GM12878 (cell line): ENCODE measurements at regions not wholly inside any gene's neighbourhood (a gene's known extent, or its start where the extent isn't known, plus 50 kb on each side); places are given as distances from the start of the nearest gene placed in this dataset.

ENCODE experiments used
- ATAC-seq: fragments of 200-7000 bp; cut with Tn5 transposase; 3 replicates; pipeline ENCODE4 v1.9.1; 2020; ENCODE audit warnings: mild to moderate bottlenecking, moderate library complexity
- BruUV-seq: library from RNA; stranded (reverse); fragments of 400-500 nt; replicated peaks from 2 replicates; lab custom pipeline; 2021; lab: Mats Ljungman, UMichigan
- CTCF ChIA-PET: fragments of 300-600 bp; sonication (Branson Sonifier 250); formaldehyde crosslinking; extraction: SDS; loops from one replicate; lab custom pipeline; 2021; ENCODE audit warnings: inconsistent platforms; lab: Yijun Ruan, JAX
- POLR2A ChIA-PET: fragments of 350-600 bp; formaldehyde crosslinking; extraction: SDS; loops from one replicate; lab custom pipeline; 2021; ENCODE audit warnings: inconsistent platforms; lab: Charles Lee
- RAD21 ChIA-PET: fragments of 300-600 bp; sonication (Branson Sonifier 250); formaldehyde crosslinking; loops from one replicate; lab custom pipeline; 2023; ENCODE audit warnings: antibody characterized with exemption; ENCODE audit not compliant: unreplicated experiment; lab: Charles Lee
- SMC1A ChIA-PET: fragments of 300-600 bp; sonication (Branson Sonifier 250); formaldehyde crosslinking; loops from one replicate; lab custom pipeline; 2023; ENCODE audit not compliant: unreplicated experiment, uncharacterized antibody; lab: Charles Lee
- DNase-seq: peaks from one replicate; pipeline ENCODE4 v3.0.0-alpha.2; 2011; ENCODE audit warnings: low read depth, low spot score
- FAIRE-seq: peaks from 3 replicates; lab custom pipeline; 2011; peaks lifted over from hg19 to GRCh38; lab: Jason Lieb, UNC
- H2AFZ ChIP-seq: 2 replicates; pipeline ENCODE4 v1.6.0; 2011; ENCODE audit warnings: low read depth, low read length, control low read depth; ENCODE audit not compliant: control insufficient read depth
- H3K27ac ChIP-seq: 2 replicates; pipeline ENCODE4 v1.5.1; 2011; ENCODE audit warnings: control low read depth; ENCODE audit not compliant: control insufficient read depth, insufficient read depth
- H3K27me3 ChIP-seq, 2 experiments: replicated peaks in 1 of 2; 2 replicates each; pipeline versions ENCODE4 v1.6.0 to v1.6.1; 2011; ENCODE audit warnings: low read length in 1 of 2; ENCODE audit not compliant: control insufficient read depth in 2 of 2, insufficient read depth in 2 of 2
- H3K36me3 ChIP-seq, 2 experiments: 2 replicates each; pipeline ENCODE4 v1.5.1; 2011; ENCODE audit warnings: low read length in 1 of 2; ENCODE audit not compliant: control insufficient read depth in 2 of 2, insufficient read depth in 2 of 2
- H3K4me1 ChIP-seq: 2 replicates; pipeline ENCODE4 v1.6.1; 2011; ENCODE audit warnings: mild to moderate bottlenecking, low read length, moderate library complexity, mixed read lengths; ENCODE audit not compliant: control insufficient read depth, insufficient read depth
- H3K4me2 ChIP-seq: 2 replicates; pipeline ENCODE4 v1.6.0; 2011; ENCODE audit warnings: control low read depth; ENCODE audit not compliant: control insufficient read depth, insufficient read depth
- H3K4me3 ChIP-seq: fragments of 200-600 bp; sonication (generic); 2 replicates; pipeline ENCODE4 v1.5.1; 2016
- H3K79me2 ChIP-seq: 2 replicates; pipeline ENCODE4 v1.6.0; 2011; ENCODE audit warnings: low read length; ENCODE audit not compliant: control insufficient read depth, insufficient read depth
- H3K9ac ChIP-seq: 2 replicates; pipeline ENCODE4 v1.8.0; 2011; ENCODE audit warnings: low read length, control low read depth, mixed read lengths; ENCODE audit not compliant: control insufficient read depth, insufficient read depth
- H3K9me3 ChIP-seq: replicated peaks from 3 replicates; pipeline ENCODE4 v1.5.1; 2011; ENCODE audit warnings: mild to moderate bottlenecking, low read length; ENCODE audit not compliant: control insufficient read depth, insufficient read depth
- H4K20me1 ChIP-seq: 2 replicates; pipeline ENCODE4 v1.6.0; 2011; ENCODE audit not compliant: control insufficient read depth, insufficient read depth
- CHD1 ChIP-seq: IDR thresholded peaks from 2 replicates; pipeline ENCODE4 v1.6.1; 2012; ENCODE audit warnings: low read depth, low read length, improper control_type of control experiment
- CREM ChIP-seq: IDR thresholded peaks from 2 replicates; pipeline ENCODE4 v1.6.1; 2014; ENCODE audit warnings: antibody characterized with exemption, low read depth
- E4F1 ChIP-seq: fragments of 450-650 bp; IDR thresholded peaks from 2 replicates; pipeline ENCODE4 v1.6.1; 2018; ENCODE audit warnings: borderline replicate concordance, mild to moderate bottlenecking; ENCODE audit not compliant: partially characterized antibody
- IRF3 ChIP-seq: fragments of 450-650 bp; IDR thresholded peaks from 2 replicates; pipeline ENCODE4 v1.6.1; 2014; ENCODE audit warnings: mild to moderate bottlenecking
- NFXL1 ChIP-seq: fragments of 450-650 bp; IDR thresholded peaks from 2 replicates; pipeline ENCODE4 v1.6.1; 2017; ENCODE audit warnings: antibody characterized with exemption, mild to moderate bottlenecking, borderline replicate concordance
- PML ChIP-seq: IDR thresholded peaks from 2 replicates; pipeline ENCODE4 v1.6.1; 2012; ENCODE audit warnings: low read length, inconsistent platforms
- TCF12 ChIP-seq: IDR thresholded peaks from 2 replicates; pipeline ENCODE4 v1.6.1; 2011; ENCODE audit warnings: low read depth, mild to moderate bottlenecking, low read length
- ZNF274 ChIP-seq: IDR thresholded peaks from one replicate; pipeline ENCODE4 v1.8.0; 2011; ENCODE audit not compliant: insufficient read length, insufficient read depth
- WGBS: methylation state at CpG from one replicate; pipeline ENCODE4 v1.1.6; 2016; ENCODE audit warnings: low lambda C conversion rate; ENCODE audit not compliant: insufficient replicate concordance, insufficient coverage; ENCODE audit errors: missing lambda C conversion rate; 5-methylcytosine and 5-hydroxymethylcytosine counted together
- in situ Hi-C: fragments of 300-500 bp; cut with MboI; formaldehyde crosslinking; loops from 9 replicates; pipeline ENCODE4 v1.14.3; 2018; ENCODE audit warnings: mixed read lengths
- intact Hi-C: fragments of 100-400 bp; cut with micrococcal nuclease; formaldehyde crosslinking; loops from one replicate; pipeline ENCODE4 v1.14.2; 2022; ENCODE audit not compliant: unreplicated experiment

GRCh38 chr1:14442669-14443068, 155.8 kb upstream of the KAZN start:
- intact Hi-C loops (no loop called here), in situ Hi-C loops (no loop called here)
- ChIA-PET POLR2A (no interaction called here), SMC1A (no interaction called here), CTCF (no interaction called here), RAD21 (no interaction called here)
- ATAC-seq (no peak), DNase-seq (no peak), FAIRE-seq (no peak)
- 36% methylated on average over 4 of the region's 4 CpGs for WGBS
- BruUV-seq: no TSS peak
- Histone ChIP-seq H3K27ac (no peak overlapping the region), H3K4me3 (no peak overlapping the region), H2AFZ (no peak overlapping the region), H3K9me3 (no peaks in the 10 kb centered on the region; the same call in 2 of the 3 replicates), H3K9ac (no peak overlapping the region), H3K36me3 (no peaks in the 10 kb centered on the region), H3K79me2 (no peaks in the 10 kb centered on the region), H3K4me1 (no peaks in the 10 kb centered on the region), H3K4me2 (no peak overlapping the region), H3K27me3 (no peaks in the 10 kb centered on the region; a peak in 1 of 4 replicates), H4K20me1 (no peaks in the 10 kb centered on the region)
- TF ChIP-seq IRF3 (no peak), PML (no peak), CHD1 (no peak), CREM (no peak), ZNF274 (no peak), TCF12 (no peak), NFXL1 (no peak), E4F1 (no peak)
